DMS153 treated with DMSO at 0.1 percent for 48 hours (cell line): ENCODE measurements at regions not wholly inside any gene's neighbourhood (a gene's known extent, or its start where the extent isn't known, plus 50 kb on each side); places are given as distances from the start of the nearest gene placed in this dataset.
"Not testable (repeated sequence)": the region's sequence is repeated elsewhere in the genome, so short reads cannot be mapped to it uniquely, and the experiment has no call there.

ENCODE experiments used
- DNase-seq: peaks from one replicate; lab custom pipeline; 2025; ENCODE audit not compliant: unreplicated experiment; lab: John Stamatoyannopoulos, UW

GRCh38 chr16:17757808-17758207 lies 287.0 kb upstream of the XYLT1 start:
- DNase-seq: no peak

DNA sequence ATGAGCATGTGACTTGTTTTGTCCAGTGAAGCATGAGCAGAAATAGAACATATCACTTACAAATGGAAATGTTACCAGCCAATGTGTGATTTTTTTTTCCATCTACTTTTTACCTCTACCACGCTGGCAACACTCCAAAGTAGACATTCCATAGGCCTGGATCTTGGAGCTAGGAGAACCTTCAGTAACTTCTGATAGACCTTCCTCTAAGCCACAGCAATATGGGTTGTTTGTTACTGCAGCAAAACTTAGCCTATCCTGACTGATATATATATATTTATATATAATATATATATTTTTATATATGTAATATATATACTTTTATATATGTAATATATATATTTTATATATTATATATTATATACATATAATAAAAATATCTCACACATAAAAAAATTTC lies 284.4 kb upstream of the XYLT1 start:
- DNase-seq: no peak

GRCh38 chr16:17753434-17753833 lies 282.7 kb upstream of the XYLT1 start:
- DNase-seq: no peak

GRCh38 chr16:17749706-17750105 lies 278.9 kb upstream of the XYLT1 start:
- no peak for DNase-seq

DNA sequence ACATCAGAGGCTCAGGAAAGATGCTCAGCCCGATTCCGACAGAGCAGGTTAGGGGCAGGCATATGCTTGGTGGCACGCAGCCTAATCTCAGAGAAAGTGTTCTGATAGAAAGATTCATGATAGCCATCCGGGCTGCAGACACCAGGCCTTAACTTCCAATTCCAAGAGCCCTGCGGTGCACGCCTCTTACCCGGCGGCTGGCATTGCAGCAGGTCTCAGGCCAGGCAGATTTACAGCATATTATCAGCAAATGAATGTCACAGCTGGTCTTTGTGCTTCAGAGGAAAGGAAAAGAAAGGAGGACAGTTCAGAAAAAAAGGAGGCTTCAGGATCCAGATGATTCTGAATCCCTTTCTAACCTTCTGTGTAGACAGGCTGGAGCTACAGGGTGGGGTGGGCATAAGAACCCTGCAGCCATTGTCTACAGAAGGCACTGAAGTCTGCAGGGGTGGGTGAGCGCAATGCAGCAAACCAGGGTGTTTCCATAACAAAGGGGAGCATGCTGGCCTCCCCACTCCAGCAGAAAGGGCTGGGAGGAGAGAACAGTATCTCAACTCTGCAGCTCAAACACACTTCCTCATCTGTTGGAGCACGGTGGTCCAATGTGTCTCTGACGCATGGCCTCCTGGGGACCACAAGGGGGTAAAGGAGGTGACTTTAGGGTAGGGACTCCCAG lies 277.4 kb upstream of the XYLT1 start:
- no peak for DNase-seq

- DNase-seq: no peak
Observed at GRCh38 chr16:17747081-17747756, 276.5 kb upstream of the XYLT1 start.

- no peak for DNase-seq
Observed at GRCh38 chr16:17744921-17745572, 274.3 kb upstream of the XYLT1 start.

- DNase-seq: no peak
Observed at GRCh38 chr16:17743578-17743977, 272.8 kb upstream of the XYLT1 start.

- DNase-seq: no peak
Observed at GRCh38 chr16:17743158-17743557, 272.4 kb upstream of the XYLT1 start.

DNA sequence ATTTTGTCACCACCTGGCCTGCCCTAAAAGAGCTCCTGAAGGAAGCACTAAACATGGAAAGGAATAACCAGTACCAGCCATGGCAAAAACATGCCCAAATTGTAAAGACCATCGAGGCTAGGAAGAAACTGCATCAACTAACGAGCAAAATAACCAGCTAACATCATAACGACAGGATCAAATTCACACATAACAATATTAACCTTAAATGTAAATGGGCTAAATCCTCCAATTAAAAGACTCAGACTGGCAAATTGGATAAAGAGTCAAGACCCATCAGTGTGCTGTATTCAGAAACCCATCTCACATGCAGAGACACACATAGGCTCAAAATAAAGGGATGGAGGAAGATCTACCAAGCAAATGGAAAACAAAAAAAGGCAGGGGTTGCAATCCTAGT lies 264.3 kb upstream of the XYLT1 start:
- not testable (repeated sequence) for DNase-seq

DNA sequence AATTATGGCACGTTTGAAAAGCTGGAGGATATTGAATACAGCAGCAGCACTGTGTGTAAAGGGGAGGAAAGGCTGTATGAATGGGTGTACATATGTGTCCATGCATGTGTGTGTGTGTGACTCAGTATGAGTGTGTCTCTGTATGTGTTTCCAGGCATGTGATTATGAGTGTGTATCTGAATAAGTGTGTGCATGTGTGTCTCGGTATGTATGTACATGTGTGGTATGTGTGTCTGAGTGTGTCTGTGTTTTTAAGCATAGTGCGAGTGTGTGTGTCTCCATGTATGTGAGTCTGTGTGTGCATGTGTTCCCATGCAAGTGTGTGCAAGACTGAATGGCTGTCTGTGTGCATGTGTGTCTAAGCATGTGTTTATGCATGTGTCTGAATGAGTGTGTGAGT lies 259.1 kb upstream of the XYLT1 start:
- no peak for DNase-seq

- DNase-seq: no peak
Observed at GRCh38 chr16:17728196-17728595, 257.4 kb upstream of the XYLT1 start.

- no peak for DNase-seq
Observed at GRCh38 chr16:17724242-17724898, 253.6 kb upstream of the XYLT1 start.

DNA sequence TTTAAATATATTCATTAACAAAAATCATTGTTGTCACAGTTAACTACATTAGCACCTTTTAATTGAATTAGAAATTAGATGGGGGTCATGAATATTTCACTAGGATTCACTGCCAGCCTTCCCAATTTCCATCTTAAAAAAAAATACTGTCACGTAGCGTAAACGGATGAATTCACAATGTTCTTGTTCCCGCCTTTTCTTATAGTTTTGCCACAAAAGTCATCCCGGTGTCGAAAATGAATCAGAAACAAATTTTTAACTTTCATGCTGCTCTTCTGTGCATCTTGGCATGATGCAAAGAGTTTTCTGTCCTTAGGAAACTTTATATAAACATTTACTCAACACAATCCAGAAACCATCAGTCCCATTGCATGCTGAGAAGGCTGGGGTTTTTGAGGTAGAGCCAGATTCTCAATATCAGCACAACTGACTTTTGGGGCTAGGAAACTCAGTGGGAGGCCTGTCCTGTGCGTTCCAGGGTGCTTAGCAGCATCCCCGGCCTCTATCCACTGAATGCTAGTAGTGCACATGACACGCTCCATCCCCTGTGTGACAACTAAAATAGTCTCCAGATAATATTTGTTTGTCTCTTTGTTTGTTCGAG lies 252.9 kb upstream of the XYLT1 start:
- DNase-seq: no peak

DNA sequence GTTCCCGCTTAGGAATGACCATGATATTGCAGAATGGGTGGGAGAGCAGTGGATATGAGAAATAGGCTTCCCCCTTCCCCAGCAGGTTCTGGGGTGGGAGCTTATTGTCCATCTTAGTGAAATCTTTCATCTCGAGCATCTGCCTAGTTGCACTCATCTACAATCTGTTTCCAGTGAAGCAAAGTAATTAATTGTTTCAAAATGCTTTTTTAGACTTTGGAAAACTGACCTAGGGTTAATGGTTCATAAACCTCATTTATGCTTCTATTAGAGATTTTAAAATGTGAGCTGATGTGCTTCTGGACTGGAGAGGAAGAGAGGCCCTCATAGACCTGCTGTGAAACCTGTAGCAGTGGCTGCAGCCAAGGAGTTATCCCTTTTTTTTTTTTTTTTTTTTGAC lies 247.7 kb upstream of the XYLT1 start:
- DNase-seq: no peak

DNA sequence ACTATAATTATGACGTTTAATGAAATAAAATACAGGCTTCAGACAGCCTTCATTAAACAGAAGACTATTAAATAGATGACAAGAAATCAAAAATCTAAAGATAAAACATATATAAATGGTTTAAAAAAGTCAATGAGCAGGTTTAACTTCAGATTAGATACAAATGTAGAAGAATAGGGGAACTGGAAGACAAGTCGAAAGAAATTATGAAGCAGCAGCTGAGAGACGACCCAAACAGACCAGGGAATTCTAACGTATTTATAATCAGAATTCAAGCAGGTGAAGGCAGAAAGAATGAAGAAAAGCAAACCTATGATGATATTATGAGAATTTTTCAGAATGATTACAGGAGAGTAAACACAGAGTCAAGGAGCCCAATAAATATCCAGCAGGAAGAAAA lies 235.1 kb upstream of the XYLT1 start:
- no peak for DNase-seq

DNA sequence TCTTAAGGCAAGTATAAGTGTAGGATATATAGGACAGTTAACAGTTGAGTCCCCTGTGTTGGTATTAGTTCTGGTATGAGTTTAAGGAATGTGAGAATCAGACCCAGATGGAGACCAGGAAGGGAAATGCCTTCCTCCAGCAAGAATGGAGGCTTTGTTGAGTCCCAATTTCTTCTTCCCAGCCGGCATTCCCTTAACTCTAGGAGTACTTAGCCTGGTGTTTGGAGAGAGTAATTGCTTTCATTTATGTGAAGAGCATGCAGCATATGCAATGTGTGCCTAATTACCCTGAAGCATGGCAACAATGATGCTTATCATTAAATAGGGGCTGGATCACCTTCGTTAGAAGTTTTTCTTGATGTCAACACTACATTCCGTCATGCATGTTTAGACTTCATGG lies 225.9 kb upstream of the XYLT1 start:
- no peak for DNase-seq

DNA sequence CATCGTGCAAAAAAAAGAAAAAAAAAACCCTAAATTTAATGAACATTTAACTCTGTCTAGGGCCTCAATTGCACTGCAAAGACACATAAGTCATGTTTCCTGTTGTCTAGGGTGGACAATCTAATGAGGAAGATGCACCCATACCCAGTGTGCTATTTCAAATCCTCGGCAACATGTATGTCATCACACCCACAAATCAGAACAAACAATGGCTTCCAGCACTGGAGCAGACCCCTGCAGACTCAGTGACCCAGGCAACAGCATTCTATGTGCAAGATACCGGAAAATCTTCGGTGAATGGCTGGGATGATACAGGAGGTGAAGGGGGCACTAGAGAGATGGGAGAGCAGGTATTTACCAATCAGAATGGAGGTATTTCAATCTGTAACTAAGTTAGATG lies 221.7 kb upstream of the XYLT1 start:
- no peak for DNase-seq

DNA sequence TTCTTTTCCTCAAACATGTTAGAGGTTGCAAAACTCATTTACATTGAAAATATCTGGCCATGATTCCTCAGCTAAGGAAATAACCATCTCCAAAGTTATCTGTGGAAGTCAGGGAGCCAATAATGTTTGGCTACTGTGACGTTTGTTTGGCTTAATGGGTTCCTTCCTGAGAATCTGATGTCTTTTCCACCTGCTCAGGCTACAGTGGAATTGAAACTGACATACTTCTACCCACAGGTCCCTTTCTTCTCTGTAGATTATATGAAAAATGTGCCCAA lies 221.1 kb upstream of the XYLT1 start:
- no peak for DNase-seq

DNA sequence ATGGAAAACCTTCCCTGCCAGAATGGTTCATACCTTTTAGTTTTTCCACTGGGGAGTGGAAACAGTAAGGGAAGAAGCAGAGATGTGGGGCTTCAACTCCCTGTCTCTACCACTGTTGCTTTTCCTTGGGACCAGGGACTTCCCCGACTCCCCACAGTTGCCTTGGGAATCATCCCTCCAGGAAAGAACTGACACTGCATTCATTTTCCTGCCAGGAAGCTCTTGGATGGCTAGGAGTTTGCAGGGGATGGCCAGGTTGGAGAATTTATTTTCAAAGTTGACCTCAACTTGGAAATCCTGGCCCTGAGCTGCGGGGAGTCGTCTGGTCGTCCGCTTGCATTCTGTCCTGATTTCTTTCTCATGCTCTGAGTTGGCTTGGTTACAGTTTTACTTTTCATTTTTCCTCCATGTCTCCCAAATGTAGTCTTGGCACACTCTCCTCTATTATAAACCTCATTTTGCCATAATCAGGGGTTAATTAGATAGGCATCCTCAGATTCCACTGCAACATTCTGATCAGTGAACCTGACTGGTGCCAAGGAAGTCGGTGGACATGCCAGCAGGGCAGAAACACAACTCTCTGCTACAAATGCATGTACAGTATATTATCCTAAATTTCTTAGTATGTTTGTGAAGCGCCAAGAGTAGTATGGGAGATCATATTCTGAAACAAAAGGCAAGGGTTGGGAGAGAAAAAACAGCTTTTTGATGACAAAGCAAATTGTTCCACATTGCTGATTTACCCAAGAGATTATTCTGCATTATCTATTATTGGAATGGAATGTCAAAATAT lies 220.5 kb upstream of the XYLT1 start:
- no peak for DNase-seq

- DNase-seq: no peak
Observed at GRCh38 chr16:17685447-17685846, 214.7 kb upstream of the XYLT1 start.
